Globus pallidus (tissue), 1 donor: ENCODE measurements at regions not wholly inside any gene's neighbourhood (a gene's known extent, or its start where the extent isn't known, plus 50 kb on each side); places are given as distances from the start of the nearest gene placed in this dataset.

Experiments
- DNase-seq: peaks from one replicate; pipeline ENCODE4 v3.0.0-alpha.2; 2015; ENCODE audit warnings: low spot score

DNA sequence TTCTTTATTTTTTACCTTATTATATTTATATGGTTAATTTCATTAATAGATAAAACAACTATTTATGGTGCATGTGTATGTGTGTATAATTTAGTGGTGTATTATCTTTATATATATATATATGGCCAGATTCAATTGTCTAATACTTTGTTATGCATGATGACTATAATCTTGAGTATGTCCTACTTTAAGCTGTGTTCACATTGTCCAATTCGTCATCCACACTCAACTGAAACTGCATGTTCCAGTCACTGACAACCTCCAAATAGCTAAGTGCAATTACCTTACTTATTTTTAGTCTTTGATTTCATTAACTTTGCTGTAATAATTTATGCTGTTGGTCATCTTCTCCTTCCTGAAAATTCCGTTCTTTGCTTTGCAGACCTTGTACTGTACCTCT, 306.5 kb upstream of the TMTC1 start:
- DNase-seq = no peak

DNA sequence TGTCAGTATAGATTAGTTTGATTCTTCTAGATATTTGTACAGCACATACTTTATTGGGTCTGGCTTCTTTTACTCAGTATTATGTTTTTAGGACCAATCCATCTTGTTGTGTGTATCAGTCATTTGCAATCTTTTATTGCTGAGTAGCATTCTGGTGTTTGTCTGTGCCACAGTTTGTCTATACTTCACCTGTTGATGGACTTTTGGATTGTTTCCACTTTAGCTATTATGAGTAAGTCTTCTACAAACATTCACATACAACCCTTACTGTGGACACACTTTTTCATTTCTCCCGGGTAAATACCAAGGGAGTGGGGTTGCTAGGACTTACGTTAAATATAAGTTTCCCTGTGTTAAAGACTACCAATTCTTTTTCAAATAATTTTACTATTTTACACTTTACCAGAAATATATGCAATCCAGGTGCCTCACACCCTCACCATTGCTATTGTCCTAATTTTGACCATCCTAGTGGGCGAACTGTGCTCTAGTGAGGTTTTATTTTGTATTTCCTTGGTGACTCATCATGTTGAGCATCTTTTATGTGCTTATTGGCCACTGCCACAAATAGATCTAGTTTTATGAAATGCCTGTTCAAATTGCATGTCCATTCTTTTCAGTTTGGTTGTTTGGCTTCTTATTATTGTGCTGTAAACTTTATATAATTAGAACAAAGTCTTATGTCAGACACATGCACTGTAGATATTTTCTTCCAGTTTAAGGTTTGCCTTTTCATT, 304.7 kb upstream of the TMTC1 start:
- DNase-seq = no peak

DNA sequence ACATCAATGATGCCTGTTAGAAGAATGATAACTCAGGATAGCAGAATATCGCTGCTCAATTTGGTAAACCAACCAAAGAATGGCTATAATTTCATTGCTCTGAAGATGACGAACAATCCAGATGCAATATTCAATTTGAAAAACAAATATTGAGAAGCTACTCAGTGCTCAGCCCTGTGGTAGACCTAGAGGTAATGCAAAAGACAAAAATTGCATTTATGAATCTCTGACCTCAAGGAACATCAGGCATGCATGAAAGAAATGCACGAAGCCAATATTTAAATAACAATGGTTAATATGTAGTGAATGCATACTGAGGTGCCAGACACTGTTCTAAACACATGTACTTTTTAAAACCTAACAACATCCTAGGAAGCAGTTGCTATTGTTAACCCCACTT, 298.6 kb upstream of the TMTC1 start:
- no peak for DNase-seq

GRCh38 chr12:30074916-30075315, 291.2 kb upstream of the TMTC1 start:
- DNase-seq = no peak

- no peak for DNase-seq
Observed at GRCh38 chr12:30072824-30073223, 289.1 kb upstream of the TMTC1 start.

GRCh38 chr12:30067146-30067545, 283.4 kb upstream of the TMTC1 start:
- no peak for DNase-seq

- DNase-seq = no peak
Observed at GRCh38 chr12:30064906-30065305, 281.2 kb upstream of the TMTC1 start.

GRCh38 chr12:30063435-30063945, 279.7 kb upstream of the TMTC1 start:
- DNase-seq = no peak

GRCh38 chr12:30048371-30048770, 264.6 kb upstream of the TMTC1 start:
- DNase-seq = no peak

DNA sequence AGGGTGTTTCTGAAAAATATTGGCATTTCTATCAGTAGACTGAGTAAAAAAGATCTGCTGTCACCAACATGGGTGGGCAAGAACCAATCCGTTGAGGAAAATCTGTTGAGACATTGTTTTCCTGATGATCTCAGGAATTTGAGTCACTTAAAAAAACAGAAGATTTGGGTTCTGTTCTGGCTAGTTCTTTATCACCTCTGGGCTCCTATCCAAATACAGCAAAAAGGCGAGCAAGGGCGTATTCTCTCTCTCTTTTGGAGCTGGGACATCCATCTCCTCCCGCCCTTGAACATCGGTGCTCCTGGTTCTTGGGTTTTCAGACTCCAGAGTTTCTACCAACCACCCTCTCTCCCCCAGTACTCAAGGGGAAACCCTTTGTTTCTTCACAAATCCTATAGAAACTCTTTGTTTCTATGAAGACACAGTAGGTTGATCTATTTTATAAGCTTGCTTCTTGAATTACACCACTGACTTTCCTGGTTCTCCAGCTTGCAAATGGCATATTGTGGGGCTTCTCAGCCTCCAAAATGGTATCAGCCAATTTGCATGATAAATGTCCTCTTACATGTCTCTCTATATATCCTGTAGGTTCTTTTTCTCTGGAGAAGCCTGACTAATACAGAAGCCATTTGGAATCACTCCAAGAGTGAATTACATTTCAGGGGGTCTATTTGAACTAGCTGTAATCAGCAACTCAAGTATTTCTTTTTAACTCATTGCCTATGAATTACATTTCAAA, 263.9 kb upstream of the TMTC1 start:
- DNase-seq = no peak

- DNase-seq = no peak
Observed at GRCh38 chr12:30046376-30046775, 262.6 kb upstream of the TMTC1 start.

GRCh38 chr12:30045171-30045570, 261.4 kb upstream of the TMTC1 start:
- no peak for DNase-seq

- no peak for DNase-seq
Observed at GRCh38 chr12:30044206-30044605, 260.5 kb upstream of the TMTC1 start.

GRCh38 chr12:30043151-30043847, 259.6 kb upstream of the TMTC1 start:
- DNase-seq = no peak

GRCh38 chr12:30041096-30041495, 257.4 kb upstream of the TMTC1 start:
- DNase-seq = no peak

DNA sequence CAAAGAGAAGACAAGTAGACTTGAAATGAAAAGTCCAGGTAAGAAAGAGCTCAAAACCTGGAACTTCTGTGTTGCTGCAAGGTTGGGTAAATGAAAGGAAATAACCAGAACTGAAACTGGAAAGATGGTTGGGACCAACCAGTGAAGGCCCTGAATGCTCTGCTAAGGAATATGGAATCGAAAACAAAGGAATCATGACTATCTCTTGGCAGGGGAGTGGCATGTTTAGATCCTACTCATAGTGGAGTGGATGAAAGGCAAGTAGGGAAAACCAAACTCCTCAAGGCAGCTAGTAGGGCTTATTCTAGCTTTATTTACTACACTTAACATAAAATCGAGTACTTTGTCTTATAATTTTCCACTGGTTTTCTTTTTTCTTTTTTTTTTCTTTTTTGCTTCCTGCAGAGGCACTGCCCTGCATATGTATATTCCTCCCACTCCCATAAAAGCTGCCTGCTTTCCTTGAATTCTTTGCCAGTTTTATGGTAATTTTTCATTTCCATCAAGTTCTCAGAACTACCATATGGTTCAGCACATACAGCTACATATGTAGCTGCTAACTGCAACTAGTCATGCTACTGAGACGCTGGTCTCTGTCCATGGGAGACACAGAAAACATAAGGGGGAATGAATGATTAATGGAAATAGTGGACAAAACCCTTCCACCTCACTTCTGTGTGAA, 247.1 kb upstream of the TMTC1 start:
- no peak for DNase-seq

DNA sequence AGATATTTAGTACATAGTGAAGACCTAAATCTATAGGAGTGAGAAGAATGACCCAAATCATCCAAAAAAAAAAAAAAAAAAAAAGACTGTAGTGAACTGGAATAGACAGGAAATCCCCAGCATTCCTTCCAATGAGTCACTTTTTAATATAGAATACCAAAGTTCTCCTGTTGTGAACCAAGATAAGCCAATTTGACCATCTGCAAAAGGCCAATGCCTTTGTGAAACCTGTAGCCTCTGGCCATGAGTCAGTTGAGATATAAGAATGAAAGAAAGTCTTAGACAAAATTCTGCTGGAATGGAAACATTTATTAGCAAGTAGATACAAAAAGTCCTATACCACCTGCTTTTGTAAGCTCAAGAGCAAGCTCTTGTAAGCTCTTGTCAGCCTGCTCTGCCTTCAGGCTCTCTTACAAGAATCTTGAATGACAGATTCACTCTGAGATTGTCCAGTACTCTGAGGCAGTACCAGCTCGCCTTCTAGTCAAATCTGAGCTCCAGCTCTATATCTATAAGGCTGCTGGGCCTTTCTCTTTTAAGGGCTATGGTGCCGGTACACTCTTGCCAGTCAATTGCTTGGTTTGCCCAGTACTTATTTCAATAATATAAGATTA, 243.0 kb upstream of the TMTC1 start:
- DNase-seq = no peak

- DNase-seq = no peak
Observed at GRCh38 chr12:30025317-30025716, 241.6 kb upstream of the TMTC1 start.

- DNase-seq = no peak
Observed at GRCh38 chr12:30023186-30023585, 239.4 kb upstream of the TMTC1 start.

DNA sequence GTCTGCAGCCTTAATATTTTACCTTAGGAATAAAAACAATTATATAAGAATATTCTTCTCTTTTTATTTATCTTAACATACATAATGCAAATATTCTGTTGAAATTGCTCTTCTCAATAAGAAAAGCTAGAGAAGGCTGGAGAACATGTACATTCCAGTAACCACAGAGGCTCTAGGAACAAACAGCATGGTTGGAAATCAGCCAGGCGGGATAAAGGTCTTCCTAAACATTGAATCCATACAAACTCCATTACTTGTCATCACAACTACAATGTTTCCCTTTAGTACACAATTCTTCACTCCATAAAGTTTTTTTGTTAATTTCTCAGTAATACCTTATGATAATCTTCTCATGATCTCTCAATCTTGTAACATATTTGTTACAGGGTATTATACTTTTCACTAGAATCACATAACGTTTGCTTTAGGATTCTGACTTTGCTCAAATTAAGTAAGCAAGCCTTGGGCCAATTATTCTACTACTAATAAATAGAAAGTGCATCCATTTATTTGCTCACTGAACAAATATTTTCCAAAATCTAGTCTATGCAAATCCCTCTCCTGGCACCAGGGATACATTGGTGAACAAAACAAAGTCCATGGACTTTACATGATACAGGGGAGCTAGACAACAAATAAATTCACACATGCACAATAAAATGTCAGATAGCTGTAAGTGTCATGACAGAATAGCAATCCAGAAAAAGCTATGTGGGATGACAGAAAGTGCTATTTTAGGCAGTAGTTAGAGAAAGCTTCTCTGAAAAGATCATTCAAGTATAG, 237.5 kb upstream of the TMTC1 start:
- no peak for DNase-seq
